OCI-M1 (cell line): ENCODE measurements at regions not wholly inside any gene's neighbourhood (a gene's known extent, or its start where the extent isn't known, plus 50 kb on each side); places are given as distances from the start of the nearest gene placed in this dataset.
A peak's percentile ranks its signal among the peaks of the same experiment; 100 is the strongest.
"Not testable (repeated sequence)": the region's sequence is repeated elsewhere in the genome, so short reads cannot be mapped to it uniquely, and the experiment has no call there.

Experiments
- DNase-seq: peaks from one replicate; lab custom pipeline; 2025; lab: John Stamatoyannopoulos, UW

DNA sequence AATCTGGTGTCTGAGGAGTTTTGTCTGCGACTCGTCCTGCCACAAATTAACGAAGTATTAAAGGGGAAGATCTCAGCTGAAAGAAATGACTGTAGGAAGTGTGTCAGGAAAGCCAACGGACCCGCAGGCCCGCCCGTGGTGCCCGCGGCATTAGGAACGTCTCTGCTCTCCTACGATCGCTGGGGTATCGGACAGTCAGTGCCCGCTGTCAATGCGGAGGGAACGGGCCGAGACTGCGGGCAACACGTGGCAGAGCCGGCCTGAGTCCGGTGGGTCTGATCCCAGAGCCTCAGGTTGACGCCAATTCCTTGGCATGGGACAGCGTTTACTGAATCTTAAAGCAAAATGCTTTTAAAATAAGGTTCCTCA is 128.7 kb downstream of the KBTBD2 start:
- no peak for DNase-seq

GRCh38 chr7:32762206-32762924 is 129.2 kb downstream of the KBTBD2 start:
- DNase-seq = not testable (repeated sequence)

DNA sequence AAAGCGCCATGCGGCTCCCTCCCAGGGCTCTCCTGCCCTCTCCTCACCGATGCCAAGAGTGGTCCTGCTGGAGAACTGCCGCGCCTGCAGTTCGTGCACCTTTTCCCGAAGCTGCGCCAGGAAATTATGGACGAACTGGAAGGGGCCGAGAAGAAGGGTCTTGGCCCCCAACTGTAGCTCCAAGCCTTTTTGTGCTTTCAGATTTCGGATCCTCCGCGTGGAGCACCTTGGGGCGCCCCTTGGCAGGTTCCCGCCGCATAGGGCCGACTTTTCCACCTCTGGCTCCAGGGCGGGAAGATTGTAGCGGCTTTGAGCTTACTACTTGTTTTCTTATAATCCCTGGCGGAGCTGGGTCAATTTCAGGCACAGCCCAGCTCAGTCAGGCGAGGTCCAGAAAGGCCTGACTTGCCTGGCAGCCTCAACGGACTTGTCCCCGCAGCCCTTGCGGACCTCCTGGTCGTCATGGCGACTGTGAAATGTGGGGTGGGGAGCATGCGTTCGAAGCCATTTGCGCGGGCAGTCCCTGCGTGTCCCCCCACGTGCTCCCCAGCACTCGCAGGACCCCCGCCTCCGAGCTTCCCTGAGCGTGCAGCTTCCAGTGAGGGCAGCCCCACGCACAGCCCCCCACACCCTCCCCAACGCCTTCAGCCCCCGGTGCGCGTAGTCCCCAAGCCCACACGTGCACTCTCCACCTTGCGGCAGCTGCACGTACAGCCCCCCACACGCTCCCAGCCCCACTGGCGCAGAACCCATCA is 129.9 kb downstream of the KBTBD2 start:
- no peak for DNase-seq

GRCh38 chr7:32760755-32761154 is 130.8 kb downstream of the KBTBD2 start:
- not testable (repeated sequence) for DNase-seq

- not testable (repeated sequence) for DNase-seq
These were observed 131.7 kb downstream of the KBTBD2 start for GRCh38 chr7:32759859-32760258.

- DNase-seq = not testable (repeated sequence)
These were observed 137.7 kb downstream of the KBTBD2 start for GRCh38 chr7:32753872-32754271.

- DNase-seq = not testable (repeated sequence)
These were observed 143.2 kb downstream of the KBTBD2 start for GRCh38 chr7:32748337-32748736.

DNA sequence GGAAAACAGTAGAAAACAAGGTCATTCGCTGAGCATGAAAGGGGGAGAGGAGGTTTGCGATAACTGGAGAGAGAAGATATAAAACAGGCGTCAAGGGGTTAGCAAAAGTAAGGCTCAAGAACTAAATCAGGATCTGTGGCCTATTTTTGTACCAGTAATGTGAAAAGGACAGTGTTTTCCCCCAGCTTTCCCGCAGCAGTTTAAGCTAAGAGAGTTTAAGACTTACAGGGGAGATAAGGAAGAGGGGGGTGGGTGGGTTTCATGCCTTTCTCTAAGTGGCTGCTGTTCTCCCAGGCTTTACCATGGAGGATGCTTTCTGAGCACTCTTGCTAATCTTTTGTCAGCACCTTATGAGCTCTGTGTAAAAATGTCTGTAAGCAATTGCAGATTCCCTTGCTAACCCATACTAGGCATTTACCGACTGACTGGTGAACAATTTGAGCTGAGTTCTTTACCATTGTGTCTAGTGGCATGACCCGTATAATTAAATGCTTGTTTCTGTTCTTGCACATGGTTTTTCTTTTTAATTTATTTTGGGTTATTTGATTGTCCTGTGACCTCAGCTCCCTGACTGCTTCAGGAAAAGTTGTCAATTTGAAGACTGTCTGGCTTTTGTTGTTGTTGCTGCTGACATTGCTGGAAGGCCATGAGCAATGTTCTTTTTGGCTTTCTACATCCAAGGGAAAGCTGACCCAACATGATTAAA is 144.0 kb downstream of the KBTBD2 start:
- DNase-seq = not testable (repeated sequence)

GRCh38 chr7:32741853-32742476 is 149.6 kb downstream of the KBTBD2 start:
- DNase-seq = not testable (repeated sequence)

DNA sequence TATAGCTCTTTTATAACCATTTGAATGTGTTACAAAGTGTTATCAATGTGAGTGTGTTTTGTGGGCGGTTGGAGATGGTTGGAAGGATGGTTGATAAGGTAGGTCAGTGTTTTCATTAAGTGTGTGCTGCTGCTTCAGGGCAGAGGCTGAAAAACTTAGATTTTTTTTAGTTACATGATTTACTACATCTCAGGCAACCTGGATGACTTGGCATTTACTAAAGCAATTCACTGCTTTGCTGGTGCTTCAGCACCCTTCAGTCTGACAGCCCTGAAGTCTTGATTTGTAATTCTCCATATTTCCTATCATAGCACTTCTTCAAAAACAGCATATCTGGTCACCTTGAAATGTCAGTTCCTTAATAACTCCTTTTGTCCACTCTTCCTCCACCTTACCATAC is 151.8 kb downstream of the KBTBD2 start:
- peak; percentile 41 for DNase-seq

- not testable (repeated sequence) for DNase-seq
These were observed 153.2 kb downstream of the KBTBD2 start for GRCh38 chr7:32738390-32738789.

DNA sequence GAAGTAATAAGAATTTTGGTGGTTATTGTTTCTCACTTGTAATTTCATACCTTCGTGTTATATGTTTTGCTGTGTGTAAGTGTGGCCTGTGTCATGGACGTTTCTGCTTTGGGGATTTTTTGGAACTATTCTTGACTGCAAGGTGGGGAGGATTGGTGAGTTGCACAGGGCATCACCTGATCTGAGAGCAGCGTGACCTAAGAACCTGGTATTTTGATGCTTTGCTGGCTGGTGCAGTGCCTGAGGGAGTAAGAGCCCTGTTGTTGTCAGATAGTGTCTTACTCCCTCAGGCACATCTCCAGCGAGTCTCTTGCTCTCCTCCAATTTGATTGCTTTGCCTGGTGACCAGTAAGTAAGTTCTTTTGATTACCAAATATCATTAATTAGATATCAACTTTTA is 158.8 kb downstream of the KBTBD2 start:
- DNase-seq = peak; percentile 60

- peak; percentile 23 for DNase-seq
These were observed 162.3 kb downstream of the KBTBD2 start for GRCh38 chr7:32729335-32729675.

GRCh38 chr7:32728412-32729334 is 162.9 kb downstream of the KBTBD2 start:
- DNase-seq = peak; percentile 57

DNA sequence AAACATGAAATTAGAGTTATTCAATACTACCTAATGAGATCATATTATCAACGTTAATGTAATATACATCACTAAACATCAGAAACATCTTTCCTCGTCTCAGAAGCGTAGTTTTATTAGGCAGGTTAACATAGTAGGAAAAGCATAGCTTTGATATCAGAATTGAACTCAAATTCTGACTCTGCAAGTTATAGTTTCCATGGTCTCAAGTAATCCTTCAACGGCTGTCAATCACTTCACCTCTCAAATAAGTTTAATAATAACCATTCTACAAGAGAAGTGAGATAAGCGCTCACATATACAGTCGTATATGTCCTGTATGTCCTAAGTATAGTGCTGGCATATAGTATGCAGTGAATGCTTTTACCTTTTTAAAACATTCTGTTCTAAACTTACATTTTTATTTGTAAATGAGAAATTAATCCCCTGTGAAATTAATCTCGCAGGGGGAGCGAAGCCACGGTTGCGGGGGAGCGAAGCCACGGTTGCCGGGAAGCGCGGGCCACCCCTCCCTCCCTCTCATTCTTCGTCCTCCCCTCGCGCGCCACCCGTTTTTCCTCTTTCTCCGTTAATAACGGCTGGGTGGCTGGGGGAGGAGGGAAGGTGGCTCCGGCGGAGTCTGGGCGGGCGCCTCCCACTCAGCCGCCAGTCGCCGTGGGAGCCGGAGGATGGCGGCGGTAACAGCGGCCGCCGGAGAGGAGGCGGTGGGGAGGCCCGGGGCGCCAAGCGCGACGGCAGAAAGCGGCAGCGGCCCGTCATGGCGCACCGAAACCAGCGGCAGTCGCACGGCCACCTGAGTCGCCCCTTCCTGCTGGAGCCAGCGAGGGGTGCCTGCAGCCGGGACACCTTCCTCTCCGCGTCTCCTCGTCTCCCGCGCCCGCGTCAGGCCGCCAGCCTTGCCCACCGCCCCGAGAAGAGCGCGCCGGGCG is 163.8 kb downstream of the KBTBD2 start:
- peak; percentile 52 for DNase-seq

- peak; percentile 32 for DNase-seq
These were observed 168.7 kb downstream of the KBTBD2 start for GRCh38 chr7:32722837-32723236.

- no peak for DNase-seq
These were observed 197.4 kb downstream of the KBTBD2 start for GRCh38 chr7:32694182-32694581.

- peak; percentile 63 for DNase-seq
These were observed 196.9 kb downstream of the AVL9 start for GRCh38 chr7:32691965-32692815.

GRCh38 chr7:32688092-32688491 is 192.8 kb downstream of the AVL9 start:
- not testable (repeated sequence) for DNase-seq
